ENCODE measurements at regions not wholly inside any gene's neighbourhood (a gene's known extent, or its start where the extent isn't known, plus 50 kb on each side); places are given as distances from the start of the nearest gene placed in this dataset.

DNA sequence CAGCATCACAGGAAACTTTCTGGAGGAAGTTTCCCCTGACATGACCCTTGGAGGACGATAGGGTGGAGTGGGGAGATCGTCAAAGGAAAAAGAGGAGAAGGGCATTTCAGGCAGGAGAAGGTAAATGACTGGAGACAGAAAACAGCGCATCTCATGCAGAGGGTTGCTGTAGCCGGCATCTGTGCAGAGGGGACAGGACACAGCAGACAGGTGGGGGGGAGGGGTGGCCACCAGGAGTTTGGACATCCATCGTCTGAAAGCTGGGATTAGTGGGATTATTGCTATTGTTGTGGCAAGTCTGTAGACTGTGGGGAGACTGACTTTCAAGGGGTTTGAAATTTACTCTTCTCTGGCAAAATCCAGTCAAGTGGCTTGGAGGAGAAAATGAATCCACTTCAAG is 463.9 kb downstream of the OMA1 start:
- no peak for TF ChIP-seq EZH2 (IDR thresholded peaks at IDR 0.05; ENCODE audit: low read length, unreplicated experiment)
- no peak for TF ChIP-seq CTCF (conservative IDR thresholded peaks at IDR 0.05; ENCODE audit: low read depth, low read length)

All from PC-3 (cell line).